CD4-positive, alpha-beta T cell (primary cell): ENCODE measurements at regions not wholly inside any gene's neighbourhood (a gene's known extent, or its start where the extent isn't known, plus 50 kb on each side); places are given as distances from the start of the nearest gene placed in this dataset.
"Not testable (repeated sequence)": the region's sequence is repeated elsewhere in the genome, so short reads cannot be mapped to it uniquely, and the experiment has no call there.

ENCODE experiments used
- ATAC-seq: fragments of 200-7000 bp; cut with Tn5 transposase; one replicate; pipeline ENCODE4 v1.10.0; 2022; ENCODE audit warnings: mild to moderate bottlenecking; ENCODE audit not compliant: poor library complexity
- CTCF ChIA-PET: fragments of 350-600 bp; sonication (Branson Sonifier 250); formaldehyde crosslinking; loops from one replicate; lab custom pipeline; 2021; ENCODE audit warnings: antibody characterized with exemption, inconsistent platforms; lab: Charles Lee
- POLR2A ChIA-PET: fragments of 350-600 bp; sonication (Branson Sonifier 250); formaldehyde crosslinking; loops from one replicate; lab custom pipeline; 2021; ENCODE audit warnings: antibody characterized with exemption, inconsistent platforms; lab: Charles Lee
- DNase-seq, 14 experiments: peaks; one replicate each; pipeline ENCODE4 v3.0.0-alpha.2; 2013 to 2020; ENCODE audit warnings: mixed read lengths in 2 of 14
- H3K27ac ChIP-seq, 2 donors: one replicate each; pipeline versions ENCODE4 v1.5.1 to v1.7.0; 2013; ENCODE audit warnings: low read length in 2 of 2, low read depth in 1 of 2, mild to moderate bottlenecking in 1 of 2
- H3K27me3 ChIP-seq, 2 experiments: 1 replicate in 1 of 2; 2 replicates in 1 of 2; pipeline versions ENCODE4 v1.6.1 to v1.7.0; 2013; ENCODE audit warnings: low read length in 2 of 2, control low read depth in 1 of 2, mild to moderate bottlenecking in 1 of 2, moderate library complexity in 1 of 2; ENCODE audit not compliant: insufficient read depth in 2 of 2, control insufficient read depth in 1 of 2
- H3K36me3 ChIP-seq: one replicate; pipeline ENCODE4 v1.6.1; 2013; ENCODE audit warnings: low read length, control low read depth; ENCODE audit not compliant: insufficient read depth
- H3K4me1 ChIP-seq: one replicate; pipeline ENCODE4 v1.6.1; 2013; ENCODE audit warnings: low read length, control low read depth; ENCODE audit not compliant: insufficient read depth
- H3K4me3 ChIP-seq: one replicate; pipeline ENCODE4 v1.5.1; 2013; ENCODE audit warnings: mild to moderate bottlenecking, low read length, moderate library complexity
- H3K9me3 ChIP-seq, 2 experiments: 1 replicate in 1 of 2; 2 replicates in 1 of 2; pipeline versions ENCODE4 v1.6.1 to v1.7.0; 2013; ENCODE audit warnings: low read length in 2 of 2, mild to moderate bottlenecking in 2 of 2, control low read depth in 1 of 2, moderate library complexity in 1 of 2; ENCODE audit not compliant: control insufficient read depth in 1 of 2, insufficient read depth in 1 of 2
- H3K27ac Mint-ChIP-seq: one replicate; pipeline ENCODE4 v1.8.0; 2020; ENCODE audit warnings: mixed read lengths
- H3K27me3 Mint-ChIP-seq: one replicate; pipeline ENCODE4 v1.8.0; 2021; ENCODE audit warnings: mixed read lengths
- H3K36me3 Mint-ChIP-seq: one replicate; pipeline ENCODE4 v1.8.0; 2021; ENCODE audit warnings: low read depth, mixed read lengths
- H3K4me1 Mint-ChIP-seq: one replicate; pipeline ENCODE4 v1.8.0; 2021; ENCODE audit warnings: low read depth, mixed read lengths
- H3K4me3 Mint-ChIP-seq: one replicate; pipeline ENCODE4 v1.8.0; 2020; ENCODE audit warnings: mild to moderate bottlenecking, mixed read lengths
- H3K9me3 Mint-ChIP-seq: one replicate; pipeline ENCODE4 v1.8.0; 2020; ENCODE audit warnings: mixed read lengths
- intact Hi-C, 2 experiments: fragments of 100-400 bp; cut with DNase I in 1 of 2; cut with micrococcal nuclease in 1 of 2; formaldehyde crosslinking; loops; one replicate each; pipeline versions ENCODE4 v1.15.1 to v1.9.0; 2023 to 2025; cut with DNase I, micrococcal nuclease
- TF ChIP-seq, protein P1 (sequence below): fragments of 200-600 bp; IDR thresholded peaks from one replicate; pipeline ENCODE4 v1.8.0; 2022; ENCODE audit warnings: antibody characterized with exemption, mild to moderate bottlenecking

DNA sequence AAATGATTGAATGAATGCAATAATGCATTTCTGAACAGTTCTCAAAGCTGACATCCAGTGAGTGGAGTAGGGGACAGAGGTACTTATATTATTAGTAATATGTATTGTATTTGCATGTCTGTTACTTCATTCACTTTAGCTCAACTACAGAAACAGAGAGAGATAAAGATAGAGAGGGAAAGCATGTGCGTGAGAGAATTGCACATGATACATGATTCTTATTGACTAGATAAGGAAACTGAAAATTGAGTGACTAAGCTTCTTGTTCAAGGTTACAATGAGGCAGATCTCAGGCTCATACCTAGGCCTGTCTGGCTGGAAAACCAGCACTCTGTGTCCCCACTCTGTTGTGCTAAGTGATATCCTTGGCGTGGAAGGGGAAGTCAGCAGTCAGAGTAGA, 337.7 kb upstream of the KLF4 start:
- H3K27ac ChIP-seq = no peak overlapping the region
- no peaks in the 10 kb centered on the region for H3K4me1 ChIP-seq
- intact Hi-C loops = no loop called here
- H3K27me3 ChIP-seq = no peaks in the 10 kb centered on the region
- Mint-ChIP-seq H3K36me3 (no peaks in the 10 kb centered on the region), H3K4me1 (no peaks in the 10 kb centered on the region), H3K4me3 (no peak overlapping the region), H3K9me3 (peaks cover 15% of the 10 kb centered on the region), H3K27me3 (no peaks in the 10 kb centered on the region), H3K27ac (no peak overlapping the region)
- H3K36me3 ChIP-seq = no peaks in the 10 kb centered on the region
- ChIA-PET CTCF (no interaction called here), POLR2A (no interaction called here)
- no peak for ATAC-seq
- no peak for DNase-seq
- H3K9me3 ChIP-seq = peaks cover 0 to 9% of the 10 kb centered on the region in 2 experiments
- TF ChIP-seq, protein P1, sequence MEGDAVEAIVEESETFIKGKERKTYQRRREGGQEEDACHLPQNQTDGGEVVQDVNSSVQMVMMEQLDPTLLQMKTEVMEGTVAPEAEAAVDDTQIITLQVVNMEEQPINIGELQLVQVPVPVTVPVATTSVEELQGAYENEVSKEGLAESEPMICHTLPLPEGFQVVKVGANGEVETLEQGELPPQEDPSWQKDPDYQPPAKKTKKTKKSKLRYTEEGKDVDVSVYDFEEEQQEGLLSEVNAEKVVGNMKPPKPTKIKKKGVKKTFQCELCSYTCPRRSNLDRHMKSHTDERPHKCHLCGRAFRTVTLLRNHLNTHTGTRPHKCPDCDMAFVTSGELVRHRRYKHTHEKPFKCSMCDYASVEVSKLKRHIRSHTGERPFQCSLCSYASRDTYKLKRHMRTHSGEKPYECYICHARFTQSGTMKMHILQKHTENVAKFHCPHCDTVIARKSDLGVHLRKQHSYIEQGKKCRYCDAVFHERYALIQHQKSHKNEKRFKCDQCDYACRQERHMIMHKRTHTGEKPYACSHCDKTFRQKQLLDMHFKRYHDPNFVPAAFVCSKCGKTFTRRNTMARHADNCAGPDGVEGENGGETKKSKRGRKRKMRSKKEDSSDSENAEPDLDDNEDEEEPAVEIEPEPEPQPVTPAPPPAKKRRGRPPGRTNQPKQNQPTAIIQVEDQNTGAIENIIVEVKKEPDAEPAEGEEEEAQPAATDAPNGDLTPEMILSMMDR = no peak
- H3K4me3 ChIP-seq = no peak overlapping the region

- H3K36me3 ChIP-seq, H3K27me3 Mint-ChIP-seq, H3K36me3 Mint-ChIP-seq, H3K4me1 ChIP-seq, H3K9me3 ChIP-seq, CTCF ChIA-PET, H3K27me3 ChIP-seq, H3K4me3 ChIP-seq, DNase-seq, intact Hi-C loops, ATAC-seq, POLR2A ChIA-PET, H3K4me3 Mint-ChIP-seq, H3K4me1 Mint-ChIP-seq, H3K27ac ChIP-seq, H3K27ac Mint-ChIP-seq: not testable (repeated sequence)
- H3K9me3 Mint-ChIP-seq = peaks cover 13% of the 10 kb centered on the region
Observed at GRCh38 chr9:107826688-107826983, 337.1 kb upstream of the KLF4 start.

GRCh38 chr9:107824556-107824955, 335.0 kb upstream of the KLF4 start:
- Histone ChIP-seq H3K9me3 (peaks cover 0 to 9% of the 10 kb centered on the region in 2 experiments), H3K27me3 (no peaks in the 10 kb centered on the region), H3K36me3 (no peaks in the 10 kb centered on the region), H3K4me3 (no peak overlapping the region), H3K4me1 (no peaks in the 10 kb centered on the region), H3K27ac (no peak overlapping the region)
- intact Hi-C loops = no loop called here
- CTCF ChIA-PET = no interaction called here
- no peak overlapping the region for H3K27ac Mint-ChIP-seq
- H3K9me3 Mint-ChIP-seq = peaks cover 13% of the 10 kb centered on the region
- no peak overlapping the region for H3K4me3 Mint-ChIP-seq
- TF ChIP-seq, protein P1 = no peak
- ATAC-seq (no peak), DNase-seq (no peak)
- H3K27me3 Mint-ChIP-seq = no peaks in the 10 kb centered on the region
- POLR2A ChIA-PET = no interaction called here
- H3K36me3 Mint-ChIP-seq = no peaks in the 10 kb centered on the region
- no peaks in the 10 kb centered on the region for H3K4me1 Mint-ChIP-seq

- Histone ChIP-seq H3K27me3 (no peaks in the 10 kb centered on the region), H3K9me3 (peaks cover 0 to 4% of the 10 kb centered on the region in 2 experiments), H3K4me1 (no peaks in the 10 kb centered on the region), H3K36me3 (no peaks in the 10 kb centered on the region), H3K4me3 (no peak overlapping the region), H3K27ac (no peak overlapping the region)
- ATAC-seq (no peak), DNase-seq (no peak)
- ChIA-PET POLR2A (no interaction called here), CTCF (no interaction called here)
- Mint-ChIP-seq H3K36me3 (no peaks in the 10 kb centered on the region), H3K27ac (no peak overlapping the region), H3K4me3 (no peak overlapping the region), H3K4me1 (no peaks in the 10 kb centered on the region), H3K27me3 (no peaks in the 10 kb centered on the region), H3K9me3 (peaks cover 2% of the 10 kb centered on the region)
- intact Hi-C loops = no loop called here
- TF ChIP-seq, protein P1 = no peak
Observed at GRCh38 chr9:107819772-107820565, 330.4 kb upstream of the KLF4 start.

GRCh38 chr9:107818503-107818829, 328.9 kb upstream of the KLF4 start:
- intact Hi-C loops, H3K9me3 ChIP-seq, H3K27ac Mint-ChIP-seq, H3K4me1 ChIP-seq, H3K27me3 ChIP-seq, H3K36me3 Mint-ChIP-seq, H3K4me3 Mint-ChIP-seq, H3K27me3 Mint-ChIP-seq, H3K36me3 ChIP-seq, H3K4me1 Mint-ChIP-seq, H3K27ac ChIP-seq, H3K9me3 Mint-ChIP-seq, DNase-seq, POLR2A ChIA-PET, ATAC-seq, H3K4me3 ChIP-seq, CTCF ChIA-PET: not testable (repeated sequence)
